HG03442 (cell line): ENCODE measurements at regions not wholly inside any gene's neighbourhood (a gene's known extent, or its start where the extent isn't known, plus 50 kb on each side); places are given as distances from the start of the nearest gene placed in this dataset.

ENCODE experiments used
- ATAC-seq: cut with Tn5 transposase; IDR thresholded peaks from one replicate; pipeline ENCODE4 v1.9.1; 2021; ENCODE audit warnings: mild to moderate bottlenecking, moderate library complexity; ENCODE audit not compliant: unreplicated experiment

- no peak for ATAC-seq
These were observed 448.3 kb upstream of the SLIT2 start for GRCh38 chr4:19803406-19803805.

- no peak for ATAC-seq
These were observed 457.9 kb upstream of the SLIT2 start for GRCh38 chr4:19793831-19794230.

GRCh38 chr4:19791422-19792123 is 460.1 kb upstream of the SLIT2 start:
- ATAC-seq: no peak

GRCh38 chr4:19786616-19787015 is 465.1 kb upstream of the SLIT2 start:
- ATAC-seq: no peak

GRCh38 chr4:19783667-19784223 is 468.0 kb upstream of the SLIT2 start:
- ATAC-seq: no peak

GRCh38 chr4:19780871-19781270 is 470.8 kb upstream of the SLIT2 start:
- ATAC-seq: no peak

GRCh38 chr4:19776929-19777328 is 474.8 kb upstream of the SLIT2 start:
- no peak for ATAC-seq

GRCh38 chr4:19776021-19776459 is 475.7 kb upstream of the SLIT2 start:
- no peak for ATAC-seq

- no peak for ATAC-seq
These were observed 476.9 kb upstream of the SLIT2 start for GRCh38 chr4:19774690-19775256.

- no peak for ATAC-seq
These were observed 479.1 kb upstream of the SLIT2 start for GRCh38 chr4:19772581-19772980.

- ATAC-seq: no peak
These were observed 495.0 kb upstream of the SLIT2 start for GRCh38 chr4:19756661-19757060.

GRCh38 chr4:19752599-19752998 is 499.1 kb upstream of the SLIT2 start:
- ATAC-seq: no peak

- ATAC-seq: no peak
These were observed 502.9 kb upstream of the SLIT2 start for GRCh38 chr4:19748519-19749479.

- ATAC-seq: no peak
These were observed 505.3 kb upstream of the SLIT2 start for GRCh38 chr4:19746377-19746776.

- no peak for ATAC-seq
These were observed 508.5 kb upstream of the SLIT2 start for GRCh38 chr4:19743115-19743638.

- ATAC-seq: no peak
These were observed 512.5 kb upstream of the SLIT2 start for GRCh38 chr4:19739101-19739651.

GRCh38 chr4:19736968-19737756 is 514.5 kb upstream of the SLIT2 start:
- ATAC-seq: no peak

GRCh38 chr4:19735012-19735411 is 516.7 kb upstream of the SLIT2 start:
- no peak for ATAC-seq

GRCh38 chr4:19729886-19730651 is 521.6 kb upstream of the SLIT2 start:
- no peak for ATAC-seq
